ENCODE measurements at regions not wholly inside any gene's neighbourhood (a gene's known extent, or its start where the extent isn't known, plus 50 kb on each side); places are given as distances from the start of the nearest gene placed in this dataset.
A peak's percentile ranks its signal among the peaks of the same experiment; 100 is the strongest.
"Not testable (repeated sequence)": the region's sequence is repeated elsewhere in the genome, so short reads cannot be mapped to it uniquely, and the experiment has no call there.

DNA sequence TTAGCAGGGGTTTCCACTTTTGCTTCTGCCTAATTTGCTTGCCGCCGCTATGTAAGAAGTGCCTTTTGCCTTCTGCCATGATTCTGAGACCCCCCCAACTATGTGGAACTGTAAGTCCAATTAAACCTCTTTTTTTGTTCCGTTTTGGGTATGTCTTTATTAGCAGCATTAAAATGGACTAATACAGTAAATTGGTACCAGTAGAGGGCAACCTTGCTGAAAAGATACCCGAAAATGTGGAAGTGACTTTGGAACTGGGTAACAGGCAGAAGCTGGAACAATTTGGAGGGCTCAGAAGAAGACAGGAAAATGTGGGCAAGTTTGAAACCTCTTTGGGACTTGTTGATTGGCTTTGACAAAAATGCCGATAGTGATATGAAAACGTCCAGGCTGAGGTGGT lies 216.1 kb upstream of the FSIP2 start:
- no peak for DNase-seq

DNA sequence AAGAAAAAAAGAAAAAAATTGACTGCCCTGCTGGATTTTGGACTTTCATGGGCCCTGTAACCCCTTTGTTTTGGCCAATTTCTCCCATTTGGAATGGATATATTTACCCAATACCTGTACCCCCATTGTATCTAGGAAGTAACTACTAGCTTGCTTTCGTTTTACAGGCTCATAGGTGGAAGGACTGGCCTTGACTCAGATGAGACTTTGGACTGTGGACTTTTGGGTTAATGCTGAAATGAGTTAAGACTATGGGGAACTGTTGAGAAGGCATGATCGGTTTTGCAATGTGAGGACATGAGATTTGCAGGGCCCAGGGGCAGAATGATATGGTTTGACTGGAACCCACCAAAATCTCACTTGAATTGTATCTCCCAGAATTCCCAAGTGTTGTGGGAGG lies 214.4 kb upstream of the FSIP2 start:
- not testable (repeated sequence) for DNase-seq

DNA sequence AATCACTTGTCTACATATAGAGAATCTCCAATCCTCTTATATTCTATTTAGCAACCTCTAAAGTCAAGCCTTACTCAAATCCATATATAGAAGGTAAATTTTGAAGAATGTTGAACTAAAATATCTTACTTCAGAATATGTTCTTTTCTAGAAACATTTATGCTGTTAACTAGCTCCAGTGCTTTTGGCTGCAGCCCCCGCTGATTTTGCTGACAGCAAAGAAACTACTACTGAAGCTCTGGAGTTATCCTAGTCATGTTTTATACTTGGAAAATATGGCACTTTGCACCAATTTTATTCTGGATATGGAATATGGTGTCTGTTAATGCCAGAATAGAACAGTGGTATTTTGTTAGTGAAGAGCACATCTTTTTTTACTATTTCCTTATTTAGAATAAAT lies 212.4 kb upstream of the FSIP2 start:
- DNase-seq, result no peak

- DNase-seq, result no peak
These were observed 206.9 kb upstream of the FSIP2 start for GRCh38 chr2:185531721-185532120.

DNA sequence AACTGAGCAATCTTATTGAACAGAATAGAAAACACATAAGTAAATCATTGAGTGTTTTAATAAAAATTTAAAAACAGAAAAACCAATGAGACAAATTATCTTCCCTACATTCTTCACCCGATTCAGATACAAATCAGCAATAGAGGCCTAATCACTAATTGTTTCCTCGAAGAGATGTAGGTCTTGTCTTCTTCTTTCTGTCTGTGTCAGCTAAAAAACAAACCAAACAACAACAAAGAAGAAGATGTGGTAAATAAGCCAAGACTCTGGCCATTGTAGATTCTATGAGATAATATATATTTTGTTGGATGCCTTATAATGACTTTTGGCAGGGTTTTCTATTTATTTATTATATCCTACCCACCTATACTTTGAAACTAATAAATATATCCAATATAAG lies 200.9 kb upstream of the FSIP2 start:
- no peak for DNase-seq

DNA sequence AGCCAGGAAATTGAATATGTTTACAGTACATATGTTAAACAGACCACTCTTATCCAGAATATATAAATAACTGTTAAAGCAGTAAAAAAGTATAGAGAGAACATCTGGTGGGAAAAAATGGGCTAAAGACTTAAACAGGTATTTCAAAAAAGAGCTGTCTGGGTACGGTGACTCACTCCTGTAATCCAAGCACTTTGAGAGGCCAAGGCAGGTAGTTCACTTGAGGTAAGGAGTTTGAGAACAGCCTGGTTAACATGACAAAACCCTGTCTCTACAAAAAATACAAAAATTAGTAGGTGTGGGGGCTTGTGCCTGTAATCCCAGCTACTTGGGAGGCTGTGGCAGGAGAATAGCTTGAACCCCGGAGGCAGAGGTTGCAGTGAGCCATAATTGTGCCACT lies 171.4 kb upstream of the FSIP2 start:
- DNase-seq, result no peak

- no peak for DNase-seq
These were observed 170.7 kb upstream of the FSIP2 start for GRCh38 chr2:185567940-185568339.

DNA sequence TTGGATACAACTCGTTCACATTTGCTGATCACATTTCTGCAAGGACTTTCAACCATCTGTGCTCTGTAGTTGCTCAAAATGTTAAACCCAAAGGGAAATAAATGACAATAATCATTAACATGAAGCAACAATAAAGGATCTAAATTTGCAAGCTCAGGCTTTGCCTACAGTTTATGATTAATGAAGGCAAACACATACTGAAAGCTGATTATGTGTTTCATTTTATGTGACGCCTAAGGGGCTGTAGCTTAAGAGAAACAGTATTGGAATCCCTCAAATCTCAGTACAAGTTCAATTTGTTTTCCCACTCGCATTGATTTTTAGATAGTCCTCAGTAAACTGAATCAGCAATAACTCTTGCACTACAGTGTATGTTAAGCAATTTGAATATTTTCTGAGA lies 160.3 kb upstream of the FSIP2 start:
- no peak for DNase-seq

GRCh38 chr2:185583058-185583816 lies 155.4 kb upstream of the FSIP2 start:
- DNase-seq, result no peak

DNA sequence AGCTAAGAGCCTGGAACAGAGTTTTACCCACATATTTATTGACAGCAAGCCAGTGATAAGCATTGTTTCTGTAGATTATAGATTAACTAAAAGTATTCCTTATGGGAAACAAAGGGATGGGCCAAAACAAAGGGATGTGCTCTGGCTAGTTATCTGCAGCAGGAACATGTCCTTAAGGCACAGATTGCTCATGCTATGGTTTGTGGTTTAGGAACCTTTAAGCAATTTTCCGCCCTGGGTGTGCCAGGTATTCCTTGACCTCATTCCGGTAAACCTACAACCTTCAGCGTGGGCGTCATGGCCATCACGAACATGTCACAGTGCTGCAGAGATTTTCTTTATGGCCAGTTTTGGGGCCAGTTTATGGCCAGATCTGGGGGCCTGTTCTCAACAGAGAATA lies 153.4 kb upstream of the FSIP2 start:
- DNase-seq, result not testable (repeated sequence)

DNA sequence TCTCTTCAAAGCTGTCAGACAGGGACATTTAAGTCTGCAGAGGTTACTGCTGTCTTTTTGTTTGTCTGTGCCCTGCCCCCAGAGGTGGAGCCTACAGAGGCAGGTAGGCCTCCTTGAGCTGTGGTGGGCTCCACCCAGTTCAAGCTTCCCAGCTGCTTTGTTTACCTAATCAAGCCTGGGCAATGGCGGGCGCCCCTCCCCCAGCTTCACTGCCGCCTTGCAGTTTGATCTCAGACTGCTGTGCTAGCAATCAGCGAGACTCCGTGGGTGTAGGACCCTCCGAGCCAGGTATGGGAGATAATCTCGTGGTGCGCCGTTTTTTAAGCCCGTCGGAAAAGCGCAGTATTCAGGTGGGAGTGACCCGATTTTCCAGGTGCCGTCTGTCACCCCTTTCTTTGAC lies 147.3 kb upstream of the FSIP2 start:
- not testable (repeated sequence) for DNase-seq

DNA sequence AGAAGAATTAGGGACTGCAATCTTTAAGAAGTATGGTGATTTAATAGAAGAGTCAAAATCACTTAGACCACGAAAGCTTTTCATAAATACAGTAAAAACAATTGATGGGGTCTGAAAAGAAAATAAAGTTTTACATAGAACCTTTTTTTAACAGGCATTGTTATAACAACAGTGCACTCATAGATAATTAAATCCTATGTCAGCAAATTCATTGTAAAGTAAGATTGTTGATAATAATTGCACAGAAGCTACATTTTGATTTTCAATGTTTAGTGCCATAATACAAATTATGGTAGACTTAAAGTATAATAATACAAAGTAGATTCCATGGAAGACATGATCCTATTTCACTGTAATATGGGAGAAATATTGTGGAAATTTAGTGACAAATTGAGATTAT lies 130.7 kb upstream of the FSIP2 start:
- no peak for DNase-seq

DNA sequence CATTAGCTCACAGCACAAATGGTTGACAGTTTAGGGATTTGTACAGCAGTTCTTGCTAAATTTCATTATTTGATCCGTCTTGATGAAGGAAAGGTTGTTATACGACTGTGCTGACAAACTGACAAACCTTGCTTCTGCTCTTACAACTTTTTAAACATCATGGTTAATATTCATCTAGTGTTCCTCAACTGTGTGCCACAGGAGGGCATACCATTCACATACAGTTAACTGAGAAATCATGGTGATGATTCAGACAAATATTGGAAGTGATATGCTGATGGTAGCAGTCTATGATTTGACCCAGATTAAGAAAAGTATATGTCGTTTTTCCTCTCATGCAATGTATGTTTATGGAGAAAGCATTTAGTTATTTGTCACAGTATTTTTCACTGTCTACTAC lies 129.8 kb upstream of the FSIP2 start:
- peak; percentile 8 for DNase-seq

DNA sequence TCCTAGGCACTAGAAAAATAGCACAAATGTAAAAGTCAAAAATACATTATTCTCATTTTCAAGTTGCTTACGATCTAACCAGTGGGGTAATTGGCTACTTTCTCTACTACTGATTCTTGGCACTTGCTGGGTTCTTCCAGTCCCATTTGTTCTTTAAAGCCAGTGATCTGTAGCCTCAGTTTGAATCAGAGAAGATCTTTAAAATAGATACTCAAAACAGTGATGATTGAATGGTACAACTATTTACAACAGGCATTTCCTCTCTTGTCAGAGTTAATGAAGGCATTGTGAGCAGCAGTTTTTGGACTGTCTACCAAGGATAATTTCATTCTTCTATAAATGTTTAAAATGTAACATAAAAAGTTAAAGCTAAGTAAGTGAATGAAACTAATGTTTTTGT lies 128.3 kb upstream of the FSIP2 start:
- no peak for DNase-seq

GRCh38 chr2:185618625-185619024 lies 120.0 kb upstream of the FSIP2 start:
- no peak for DNase-seq

DNA sequence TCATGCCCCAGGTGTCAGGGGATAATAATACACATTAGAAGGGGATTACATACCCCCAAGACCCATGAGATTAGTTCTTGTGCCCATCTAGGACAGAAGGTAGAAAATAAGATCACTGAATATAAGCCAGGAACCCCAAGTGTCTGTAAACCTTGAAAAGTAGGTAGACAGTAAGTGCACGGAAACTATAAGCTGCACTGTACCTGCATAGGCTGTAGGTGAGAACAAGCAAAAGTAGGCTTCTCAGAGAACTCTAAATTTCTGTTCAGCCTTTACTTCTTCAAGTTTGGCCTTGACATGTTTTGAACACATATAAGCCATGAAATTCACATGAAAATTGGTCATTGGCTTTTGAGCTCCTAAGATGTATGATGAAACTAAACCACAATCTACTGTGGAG lies 113.0 kb upstream of the FSIP2 start:
- DNase-seq, result no peak

DNA sequence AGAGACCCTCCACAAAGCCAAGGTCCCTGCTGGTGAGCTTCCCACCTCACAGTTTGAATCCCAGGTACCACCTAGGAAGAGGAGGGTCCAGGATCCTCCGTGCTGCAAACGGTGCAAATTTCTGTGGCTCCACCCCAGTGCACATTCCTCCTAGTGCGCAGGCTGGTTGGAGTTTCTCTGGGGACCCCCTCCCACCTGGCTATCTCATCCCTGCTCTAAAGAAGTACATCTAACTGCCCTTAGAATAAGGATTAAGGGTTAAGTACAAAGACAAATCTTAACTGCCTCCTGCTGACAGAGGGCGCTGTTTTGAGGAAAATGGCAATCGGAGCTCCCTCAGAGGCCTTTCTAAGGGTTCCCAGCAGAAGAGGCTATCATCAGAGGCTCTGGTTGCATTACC lies 109.6 kb upstream of the FSIP2 start:
- no peak for DNase-seq

DNA sequence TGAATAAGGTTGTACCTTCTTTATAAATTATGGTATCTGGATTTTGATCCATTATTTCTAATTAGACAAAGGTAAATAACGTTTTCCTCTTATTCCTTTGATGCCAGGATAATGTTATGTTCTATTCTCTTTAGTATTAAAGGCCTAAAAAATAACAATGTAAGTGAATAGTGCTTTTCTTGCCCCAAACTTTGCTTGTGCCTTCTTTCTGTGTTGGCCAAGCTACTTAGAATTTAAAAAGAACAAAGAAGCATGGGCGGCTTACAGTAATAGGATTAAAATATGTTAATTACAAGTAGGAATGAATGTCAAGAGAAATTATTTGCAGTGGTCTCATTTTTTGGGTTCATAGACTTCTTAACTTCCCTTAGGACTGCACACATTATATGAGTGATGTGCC lies 105.0 kb upstream of the FSIP2 start:
- no peak for DNase-seq

- DNase-seq, result peak; percentile 10
These were observed 99.8 kb upstream of the FSIP2 start for GRCh38 chr2:185638771-185639170.

GRCh38 chr2:185640588-185640987 lies 98.0 kb upstream of the FSIP2 start:
- peak; percentile 5 for DNase-seq

GRCh38 chr2:185643434-185643833 lies 95.2 kb upstream of the FSIP2 start:
- no peak for DNase-seq

- DNase-seq, result peak; percentile 70
These were observed 93.8 kb upstream of the FSIP2 start for GRCh38 chr2:185644828-185645227.

GRCh38 chr2:185645529-185645928 lies 93.1 kb upstream of the FSIP2 start:
- DNase-seq, result peak; percentile 2

- DNase-seq, result no peak
These were observed 79.9 kb upstream of the FSIP2 start for GRCh38 chr2:185658750-185659149.

GRCh38 chr2:185663811-185664210 lies 74.8 kb upstream of the FSIP2 start:
- no peak for DNase-seq
